Smooth muscle cell (in vitro differentiated cells): ENCODE measurements at regions not wholly inside any gene's neighbourhood (a gene's known extent, or its start where the extent isn't known, plus 50 kb on each side); places are given as distances from the start of the nearest gene placed in this dataset.
A peak's percentile ranks its signal among the peaks of the same experiment; 100 is the strongest.
"Not testable (repeated sequence)": the region's sequence is repeated elsewhere in the genome, so short reads cannot be mapped to it uniquely, and the experiment has no call there.

Experiments
- DNase-seq: peaks from one replicate; lab custom pipeline; 2025; ENCODE audit not compliant: unreplicated experiment; lab: John Stamatoyannopoulos, UW
- H2AFZ ChIP-seq: fragments of 200-600 bp; sonication (generic); 2 replicates; pipeline ENCODE4 v1.6.0; 2016; ENCODE audit warnings: antibody characterized with exemption, low read depth, mild to moderate bottlenecking
- H3F3A ChIP-seq: fragments of 200-600 bp; sonication (generic); 2 replicates; pipeline ENCODE4 v1.6.0; 2017; ENCODE audit warnings: antibody characterized with exemption, low read depth
- H3K27ac ChIP-seq: fragments of 200-600 bp; sonication (generic); 2 replicates; pipeline ENCODE4 v1.5.1; 2016; ENCODE audit warnings: low read depth, mild to moderate bottlenecking
- H3K27me3 ChIP-seq: fragments of 200-600 bp; sonication (generic); 2 replicates; pipeline ENCODE4 v1.6.1; 2016; ENCODE audit warnings: low read depth, mild to moderate bottlenecking
- H3K36me3 ChIP-seq: fragments of 200-600 bp; sonication (generic); 2 replicates; pipeline ENCODE4 v1.5.1; 2016; ENCODE audit warnings: low read depth
- H3K4me1 ChIP-seq: fragments of 200-600 bp; sonication (generic); 2 replicates; pipeline ENCODE4 v1.5.1; 2016; ENCODE audit warnings: low read depth
- H3K4me2 ChIP-seq: fragments of 200-600 bp; sonication (generic); 2 replicates; pipeline ENCODE4 v1.6.0; 2016; ENCODE audit warnings: mild to moderate bottlenecking
- H3K4me3 ChIP-seq: fragments of 200-600 bp; sonication (generic); 2 replicates; pipeline ENCODE4 v1.5.1; 2016; ENCODE audit warnings: mild to moderate bottlenecking
- H3K79me2 ChIP-seq: fragments of 200-600 bp; sonication (generic); 2 replicates; pipeline ENCODE4 v1.6.0; 2016; ENCODE audit warnings: low read depth, mild to moderate bottlenecking
- H3K9ac ChIP-seq: fragments of 200-600 bp; sonication (generic); 2 replicates; pipeline ENCODE4 v1.6.0; 2016; ENCODE audit warnings: low read depth
- H3K9me3 ChIP-seq: fragments of 200-600 bp; sonication (generic); replicated peaks from 2 replicates; pipeline ENCODE4 v1.5.1; 2016; ENCODE audit warnings: low read depth
- H4K20me1 ChIP-seq: fragments of 200-600 bp; sonication (generic); 2 replicates; pipeline ENCODE4 v1.6.0; 2016; ENCODE audit warnings: low read depth
- CTCF ChIP-seq: fragments of 200-600 bp; sonication (generic); IDR thresholded peaks from 2 replicates; pipeline ENCODE4 v1.5.1; 2017; ENCODE audit warnings: borderline replicate concordance, mild to moderate bottlenecking, antibody characterized with exemption; ENCODE audit not compliant: insufficient read depth, poor library complexity, severe bottlenecking
- WGBS: methylation state at CpG from one replicate; pipeline ENCODE4 v1.1.7; 2016; ENCODE audit warnings: low lambda C conversion rate; 5-methylcytosine and 5-hydroxymethylcytosine counted together

- DNase-seq = no peak
- H3K4me1 ChIP-seq = no peaks in the 10 kb centered on the region
- no peak overlapping the region for H3K9ac ChIP-seq
- H3K27ac ChIP-seq = peak overlapping the region; percentile 71
- no peaks in the 10 kb centered on the region for H4K20me1 ChIP-seq
- H3F3A ChIP-seq = peaks cover 3% of the 10 kb centered on the region
- 68% methylated on average over 14 of the region's 14 CpGs for WGBS
- H3K36me3 ChIP-seq = no peaks in the 10 kb centered on the region
- no peak overlapping the region for H2AFZ ChIP-seq
- no peaks in the 10 kb centered on the region for H3K9me3 ChIP-seq
- no peak for TF ChIP-seq CTCF
- H3K27me3 ChIP-seq = no peaks in the 10 kb centered on the region
- no peaks in the 10 kb centered on the region for H3K79me2 ChIP-seq
- no peak overlapping the region for H3K4me3 ChIP-seq
- H3K4me2 ChIP-seq = no peak overlapping the region
These were observed 126.6 kb upstream of the PARD3 start for GRCh38 chr10:34941471-34942357.

- Histone ChIP-seq H2AFZ (no peak overlapping the region), H3K27ac (no peak overlapping the region), H3K27me3 (no peaks in the 10 kb centered on the region), H3K9ac (no peak overlapping the region), H3K4me2 (no peak overlapping the region), H3K4me1 (no peaks in the 10 kb centered on the region), H3F3A (peaks cover 3% of the 10 kb centered on the region), H4K20me1 (no peaks in the 10 kb centered on the region), H3K4me3 (no peak overlapping the region), H3K36me3 (no peaks in the 10 kb centered on the region), H3K79me2 (no peaks in the 10 kb centered on the region), H3K9me3 (no peaks in the 10 kb centered on the region)
- TF ChIP-seq CTCF = no peak
- DNase-seq = no peak
- WGBS = 66% methylated on average over 8 of the region's 8 CpGs
These were observed 125.3 kb upstream of the PARD3 start for GRCh38 chr10:34940436-34940835.

- Histone ChIP-seq H3K79me2 (no peaks in the 10 kb centered on the region), H2AFZ (no peak overlapping the region), H3K4me1 (no peaks in the 10 kb centered on the region), H3K9ac (no peak overlapping the region), H3F3A (peaks cover 3% of the 10 kb centered on the region), H3K36me3 (no peaks in the 10 kb centered on the region), H3K9me3 (no peaks in the 10 kb centered on the region), H4K20me1 (no peaks in the 10 kb centered on the region), H3K27me3 (no peaks in the 10 kb centered on the region), H3K27ac (no peak overlapping the region), H3K4me2 (no peak overlapping the region), H3K4me3 (no peak overlapping the region)
- no peak for TF ChIP-seq CTCF
- WGBS = 77% methylated on average over 6 of the region's 6 CpGs
- DNase-seq = no peak
These were observed 123.2 kb upstream of the PARD3 start for GRCh38 chr10:34938399-34938670.

GRCh38 chr10:34937643-34938398 lies 122.7 kb upstream of the PARD3 start:
- not testable (repeated sequence) for H4K20me1 ChIP-seq, H3F3A ChIP-seq, H3K36me3 ChIP-seq, H3K27me3 ChIP-seq, H3K9me3 ChIP-seq, H3K4me1 ChIP-seq, H3K79me2 ChIP-seq, H3K9ac ChIP-seq, H3K27ac ChIP-seq, H2AFZ ChIP-seq, H3K4me3 ChIP-seq, DNase-seq
- H3K4me2 ChIP-seq = peak overlapping the region; percentile 1
- 40% methylated on average over 5 of the region's 7 CpGs for WGBS
